IMR-90 (cell line): ENCODE measurements at regions not wholly inside any gene's neighbourhood (a gene's known extent, or its start where the extent isn't known, plus 50 kb on each side); places are given as distances from the start of the nearest gene placed in this dataset.

ENCODE experiments used
- ATAC-seq: fragments of 200-7000 bp; cut with Tn5 transposase; 2 replicates; pipeline ENCODE4 v1.9.1; 2020; ENCODE audit warnings: low read depth, mild to moderate bottlenecking, moderate library complexity
- BruUV-seq: library from RNA; stranded (reverse); fragments of 400-500 nt; replicated peaks from 2 replicates; lab custom pipeline; 2021; lab: Mats Ljungman, UMichigan
- CTCF ChIA-PET: fragments of 300-600 bp; formaldehyde crosslinking; extraction: SDS; loops from one replicate; lab custom pipeline; 2021; ENCODE audit warnings: antibody characterized with exemption; lab: Yijun Ruan, JAX
- POLR2A ChIA-PET: fragments of 300-600 bp; sonication (Branson Sonifier 250); formaldehyde crosslinking; loops from one replicate; lab custom pipeline; 2022; ENCODE audit warnings: antibody characterized with exemption; ENCODE audit not compliant: unreplicated experiment; lab: Charles Lee
- DNase-seq: peaks from one replicate; pipeline ENCODE4 v3.0.0; 2013
- H2AFZ ChIP-seq: replicated peaks from 2 replicates; pipeline ENCODE3; 2013; ENCODE audit warnings: low read length, mild to moderate bottlenecking; ENCODE audit not compliant: poor library complexity
- H2AK5ac ChIP-seq: 2 replicates; pipeline ENCODE4 v1.6.1; 2013; ENCODE audit warnings: low read depth, low read length, inconsistent platforms
- H2AK9ac ChIP-seq: replicated peaks from 2 replicates; pipeline ENCODE3; 2013; ENCODE audit warnings: mild to moderate bottlenecking, low read depth, low read length, moderate library complexity; ENCODE audit not compliant: poor library complexity
- H2BK120ac ChIP-seq: 2 replicates; pipeline ENCODE4 v1.6.1; 2013; ENCODE audit warnings: low read depth, low read length, inconsistent platforms
- H2BK15ac ChIP-seq: 3 replicates; pipeline ENCODE4 v1.6.1; 2013; ENCODE audit warnings: low read depth, low read length, inconsistent platforms
- H2BK20ac ChIP-seq: 2 replicates; pipeline ENCODE4 v1.6.1; 2013; ENCODE audit warnings: low read depth, mild to moderate bottlenecking, inconsistent platforms, low read length, moderate library complexity
- H2BK5ac ChIP-seq: 2 replicates; pipeline ENCODE4 v1.6.1; 2013; ENCODE audit warnings: mild to moderate bottlenecking, low read depth, low read length, inconsistent platforms; ENCODE audit not compliant: poor library complexity, severe bottlenecking
- H3K14ac ChIP-seq: replicated peaks from 2 replicates; pipeline ENCODE4 v1.6.1; 2013; ENCODE audit warnings: low read depth, low read length, inconsistent platforms
- H3K18ac ChIP-seq: 2 replicates; pipeline ENCODE4 v1.6.1; 2013; ENCODE audit warnings: low read depth, low read length, control low read depth
- H3K23ac ChIP-seq: 2 replicates; pipeline ENCODE4 v1.6.1; 2013; ENCODE audit warnings: low read depth, low read length, inconsistent platforms
- H3K27ac ChIP-seq: 2 replicates; pipeline ENCODE4 v1.5.1; 2013; ENCODE audit warnings: mild to moderate bottlenecking, control low read depth, low read length; ENCODE audit not compliant: insufficient read depth
- H3K27me3 ChIP-seq: 2 replicates; pipeline ENCODE4 v1.6.1; 2013; ENCODE audit warnings: low read length; ENCODE audit not compliant: control insufficient read depth, insufficient read depth
- H3K36me3 ChIP-seq: 2 replicates; pipeline ENCODE4 v1.6.1; 2013; ENCODE audit warnings: low read length, mixed read lengths; ENCODE audit not compliant: control insufficient read depth, insufficient read depth
- H3K4ac ChIP-seq: 2 replicates; pipeline ENCODE4 v1.6.1; 2013; ENCODE audit warnings: low read depth, low read length, inconsistent platforms
- H3K4me1 ChIP-seq: 2 replicates; pipeline ENCODE4 v1.6.1; 2013; ENCODE audit warnings: low read length, mixed read lengths; ENCODE audit not compliant: control insufficient read depth, insufficient read depth
- H3K4me2 ChIP-seq: 2 replicates; pipeline ENCODE4 v1.6.1; 2013; ENCODE audit warnings: low read depth, mild to moderate bottlenecking, control low read depth, low read length, moderate library complexity
- H3K4me3 ChIP-seq: 2 replicates; pipeline ENCODE4 v1.5.1; 2013; ENCODE audit warnings: low read depth, mild to moderate bottlenecking, control low read depth, low read length, moderate library complexity; ENCODE audit not compliant: insufficient read depth
- H3K56ac ChIP-seq: 2 replicates; pipeline ENCODE4 v1.6.1; 2013; ENCODE audit warnings: low read length, inconsistent platforms; ENCODE audit not compliant: insufficient read depth; ENCODE audit errors: extremely low read depth
- H3K79me1 ChIP-seq, 2 experiments: 2 replicates each; pipeline ENCODE4 v1.6.1; 2013; ENCODE audit warnings: low read length in 2 of 2, inconsistent platforms in 1 of 2, low read depth in 1 of 2
- H3K9ac ChIP-seq: 2 replicates; pipeline ENCODE4 v1.6.1; 2013; ENCODE audit warnings: low read depth, low read length, control low read depth
- H3K9me1 ChIP-seq: 2 replicates; pipeline ENCODE4 v1.6.1; 2013; ENCODE audit warnings: low read length, inconsistent platforms; ENCODE audit not compliant: insufficient read depth
- H3K9me3 ChIP-seq: 2 replicates; pipeline ENCODE4 v1.6.1; 2013; ENCODE audit warnings: low read length; ENCODE audit not compliant: control insufficient read depth, insufficient read depth
- H4K20me1 ChIP-seq: 2 replicates; pipeline ENCODE4 v1.6.1; 2013; ENCODE audit warnings: low read length, inconsistent platforms; ENCODE audit not compliant: insufficient read depth
- H4K5ac ChIP-seq: 2 replicates; pipeline ENCODE4 v1.6.1; 2013; ENCODE audit warnings: mild to moderate bottlenecking, low read depth, low read length, control low read depth
- H4K8ac ChIP-seq, 2 experiments: 2 replicates each; pipeline ENCODE4 v1.6.1; 2013; ENCODE audit warnings: low read depth in 2 of 2, low read length in 2 of 2, control low read depth in 1 of 2, inconsistent platforms in 1 of 2
- H4K91ac ChIP-seq: 2 replicates; pipeline ENCODE4 v1.6.1; 2013; ENCODE audit warnings: low read depth, low read length, inconsistent platforms; ENCODE audit not compliant: insufficient read depth
- BHLHE40 ChIP-seq: fragments of 150-350 bp; IDR thresholded peaks from 2 replicates; pipeline ENCODE4 v1.6.1; 2016; ENCODE audit warnings: mild to moderate bottlenecking, low read depth, low read length
- CEBPB ChIP-seq: IDR thresholded peaks from 2 replicates; pipeline ENCODE4 v1.6.1; 2012; ENCODE audit warnings: low read depth, low read length, improper control_type of control experiment
- CHD1 ChIP-seq: IDR thresholded peaks from 2 replicates; pipeline ENCODE4 v1.6.1; 2012; ENCODE audit warnings: low read depth, low read length, improper control_type of control experiment
- ELK1 ChIP-seq: fragments of 150-350 bp; IDR thresholded peaks from 2 replicates; pipeline ENCODE4 v1.6.1; 2016; ENCODE audit warnings: low read depth, mild to moderate bottlenecking, low read length, moderate library complexity, borderline replicate concordance
- FOS ChIP-seq: fragments of 150-350 bp; IDR thresholded peaks from 2 replicates; pipeline ENCODE4 v1.6.1; 2016; ENCODE audit warnings: low read depth, low read length
- MAFK ChIP-seq: IDR thresholded peaks from 2 replicates; pipeline ENCODE4 v1.6.1; 2012; ENCODE audit warnings: low read depth, low read length, improper control_type of control experiment
- MAZ ChIP-seq: IDR thresholded peaks from 2 replicates; pipeline ENCODE4 v1.6.1; 2012; ENCODE audit warnings: low read depth, mild to moderate bottlenecking, low read length, improper control_type of control experiment, moderate library complexity, borderline replicate concordance
- MXI1 ChIP-seq: IDR thresholded peaks from 2 replicates; pipeline ENCODE4 v1.6.1; 2012; ENCODE audit warnings: low read depth, mild to moderate bottlenecking, low read length, moderate library complexity, borderline replicate concordance
- NFE2L2 ChIP-seq: fragments of 150-350 bp; IDR thresholded peaks from 2 replicates; pipeline ENCODE4 v1.6.1; 2016; ENCODE audit warnings: low read depth, mild to moderate bottlenecking, low read length
- POLR2A ChIP-seq: IDR thresholded peaks from 2 replicates; pipeline ENCODE4 v1.6.1; 2012; ENCODE audit warnings: mild to moderate bottlenecking, low read depth, low read length
- RAD21 ChIP-seq: IDR thresholded peaks from 2 replicates; pipeline ENCODE4 v1.6.1; 2012; ENCODE audit warnings: low read length, improper control_type of control experiment
- RCOR1 ChIP-seq: IDR thresholded peaks from 2 replicates; pipeline ENCODE4 v1.6.1; 2012; ENCODE audit warnings: mild to moderate bottlenecking, low read length, improper control_type of control experiment; ENCODE audit not compliant: insufficient replicate concordance
- RFX5 ChIP-seq: IDR thresholded peaks from 2 replicates; pipeline ENCODE4 v1.8.0; 2012; ENCODE audit warnings: low read depth, mild to moderate bottlenecking, low read length, moderate library complexity
- SMC3 ChIP-seq: fragments of 150-350 bp; IDR thresholded peaks from 2 replicates; pipeline ENCODE4 v1.6.1; 2016; ENCODE audit warnings: low read depth, mild to moderate bottlenecking, antibody characterized with exemption, low read length, moderate library complexity
- USF2 ChIP-seq: fragments of 150-350 bp; IDR thresholded peaks from 2 replicates; pipeline ENCODE4 v1.6.1; 2017; ENCODE audit warnings: mild to moderate bottlenecking, antibody characterized with exemption, low read length, low read depth
- WGBS, 2 experiments: methylation state at CpG; one replicate each; pipeline versions ENCODE4 v1.1.5 to v1.1.7; 2013; ENCODE audit warnings: missing lambda C conversion rate in 2 of 2; ENCODE audit not compliant: insufficient read length in 1 of 2; ENCODE audit errors: extremely low coverage in 2 of 2; 5-methylcytosine and 5-hydroxymethylcytosine counted together
- dilution Hi-C: fragments of 300-500 bp; cut with HindIII; formaldehyde crosslinking; loops from one replicate; pipeline ENCODE4 v1.14.3; 2018; ENCODE audit warnings: low sequenced_read_pairs; ENCODE audit not compliant: unreplicated experiment
- in situ Hi-C: fragments of 300-500 bp; cut with MboI; formaldehyde crosslinking; loops from 3 replicates; pipeline ENCODE4 v1.14.3; 2019; ENCODE audit warnings: low sequenced_read_pairs, inconsistent platforms, mixed read lengths
- intact Hi-C: fragments of 100-400 bp; cut with micrococcal nuclease; formaldehyde crosslinking; loops from 2 replicates; pipeline ENCODE4 v1.10.0; 2022

GRCh38 chrX:131830400-131831184 lies 192.5 kb upstream of the STK26 start:
- POLR2A ChIA-PET, result no interaction called here
- in situ Hi-C loops, result loop anchor here (25.0 kb wide), 1 partner anchor 807 kb away; no protein-coding TSS in a partner anchor
- no peak for TF ChIP-seq CEBPB
- TF ChIP-seq CHD1, result no peak
- no peak for TF ChIP-seq USF2
- no peak for TF ChIP-seq ELK1
- TF ChIP-seq RFX5, result no peak
- TF ChIP-seq SMC3, result peak; percentile 27; the same call in 1 of the 2 replicates
- TF ChIP-seq BHLHE40, result no peak
- TF ChIP-seq MAZ, result peak; percentile 91
- TF ChIP-seq POLR2A, result no peak
- peak; percentile 71 for TF ChIP-seq RAD21
- TF ChIP-seq RCOR1, result no peak
- no peak for TF ChIP-seq MAFK
- TF ChIP-seq MXI1, result no peak
- TF ChIP-seq FOS, result no peak
- TF ChIP-seq NFE2L2, result no peak

More at GRCh38 chrX:131830400-131831184, 192.5 kb upstream of the STK26 start:
- DNase-seq, result peak; percentile 69
- no peak overlapping the region for H4K8ac ChIP-seq
- H4K20me1 ChIP-seq, result no peaks in the 10 kb centered on the region
- no peak overlapping the region for H4K5ac ChIP-seq
- no peak overlapping the region for H2BK120ac ChIP-seq
- no peak overlapping the region for H3K56ac ChIP-seq
- no peaks in the 10 kb centered on the region for H3K4me1 ChIP-seq
- H3K9ac ChIP-seq, result no peak overlapping the region
- H2AK5ac ChIP-seq, result no peak overlapping the region
- no peak overlapping the region for H4K91ac ChIP-seq
- H3K14ac ChIP-seq, result no peak overlapping the region
- no TSS peak for BruUV-seq
- no peaks in the 10 kb centered on the region for H3K9me3 ChIP-seq
- no peak overlapping the region for H2BK5ac ChIP-seq
- 73% methylated on average over 2 of the region's 15 CpGs; no CpG with 5 or more reads in 1 of the 2 experiments for WGBS, 2 experiments
- peak; percentile 74 for ATAC-seq
- no peaks in the 10 kb centered on the region for H3K9me1 ChIP-seq
- no peaks in the 10 kb centered on the region for H3K36me3 ChIP-seq
- no peak overlapping the region for H2BK15ac ChIP-seq
- no peak overlapping the region for H2AK9ac ChIP-seq
- no peak overlapping the region for H3K4ac ChIP-seq
- H2AFZ ChIP-seq, result no peak overlapping the region
- H3K4me2 ChIP-seq, result peak overlapping the region; percentile 71
- no peak overlapping the region for H3K27ac ChIP-seq
- H3K18ac ChIP-seq, result no peak overlapping the region
- H2BK20ac ChIP-seq, result no peak overlapping the region
- peaks cover 9% of the 10 kb centered on the region for H3K27me3 ChIP-seq
- CTCF ChIA-PET, result interaction anchor here (0.6 to 0.7 kb wide), 2 partner anchors 83 to 1271 kb away, joined by 3 read pairs; no protein-coding TSS in a partner anchor
- intact Hi-C loops (no loop called here), dilution Hi-C loops (no loop called here)
- H3K4me3 ChIP-seq, result peak overlapping the region; percentile 28
- no peak overlapping the region for H3K23ac ChIP-seq
- no peaks in the 10 kb centered on the region for H3K79me1 ChIP-seq
